SK-N-MC (cell line): ENCODE measurements at regions not wholly inside any gene's neighbourhood (a gene's known extent, or its start where the extent isn't known, plus 50 kb on each side); places are given as distances from the start of the nearest gene placed in this dataset.

Source experiments
- EZH2 ChIP-seq: fragments of 200-600 bp; sonication (generic); IDR thresholded peaks from one replicate; pipeline ENCODE4 v1.6.1; 2017; ENCODE audit warnings: antibody characterized with exemption
- POLR2AphosphoS5 ChIP-seq: IDR thresholded peaks from 2 replicates; pipeline ENCODE4 v1.6.1; 2012; ENCODE audit warnings: mild to moderate bottlenecking, low read depth, low read length, borderline replicate concordance

DNA sequence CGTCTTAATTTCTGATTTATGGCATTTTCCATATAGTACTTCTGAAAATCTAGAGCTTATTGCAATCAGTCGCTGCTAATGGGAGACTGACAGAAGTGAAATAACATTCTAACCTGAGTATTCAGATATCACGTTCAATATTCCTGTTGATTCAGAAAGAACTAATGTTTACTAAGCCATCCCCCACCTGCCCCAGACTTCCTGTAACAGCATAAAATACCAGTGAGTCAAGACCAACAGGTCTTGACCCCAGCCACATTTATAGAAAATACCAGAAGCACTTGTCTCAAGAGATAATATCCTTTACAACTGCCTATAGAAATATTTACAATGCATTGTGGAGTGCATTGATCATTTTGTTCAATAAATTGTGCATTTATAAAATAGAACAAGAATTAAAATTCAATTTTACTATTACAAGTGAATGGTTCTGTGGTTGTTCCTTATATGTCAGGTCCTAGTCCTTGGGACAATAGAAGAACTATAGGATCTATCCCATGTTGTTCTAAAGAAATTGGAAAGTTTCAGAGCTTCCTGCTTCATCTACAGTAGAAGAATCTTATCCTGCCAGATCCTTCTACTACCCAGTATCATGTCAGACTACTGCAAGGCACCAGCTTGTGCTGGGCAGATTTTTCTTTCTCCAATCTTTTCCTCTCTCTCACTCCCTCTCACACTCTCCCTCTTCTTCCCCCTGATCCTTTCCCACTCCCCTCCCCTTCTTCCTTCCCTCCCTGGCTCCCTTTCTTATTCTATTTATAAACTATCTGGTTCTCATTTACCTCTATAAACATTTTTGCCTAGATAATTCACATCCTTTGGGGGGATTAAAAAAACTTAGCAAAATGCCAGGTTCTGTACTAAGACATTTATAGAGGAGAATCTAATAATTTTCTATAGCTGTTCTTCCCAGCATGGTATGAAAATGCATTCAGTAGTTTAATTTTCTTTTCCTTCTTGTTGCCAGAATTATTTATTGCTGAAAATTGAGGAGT is 629.9 kb downstream of the DIAPH3 start:
- TF ChIP-seq EZH2 (no peak), POLR2AphosphoS5 (no peak)
